HCT116 (cell line): ENCODE measurements at regions not wholly inside any gene's neighbourhood (a gene's known extent, or its start where the extent isn't known, plus 50 kb on each side); places are given as distances from the start of the nearest gene placed in this dataset.

Experiments
- EZH2 ChIP-seq: fragments of 200-600 bp; sonication (generic); IDR thresholded peaks from 2 replicates; pipeline ENCODE4 v1.6.1; 2017; ENCODE audit warnings: antibody characterized with exemption, mixed run types
- EZH2phosphoT487 ChIP-seq: fragments of 200-600 bp; IDR thresholded peaks from 2 replicates; pipeline ENCODE4 v1.6.1; 2018; ENCODE audit warnings: antibody characterized with exemption, borderline replicate concordance
- FOSL1 ChIP-seq: IDR thresholded peaks from 2 replicates; pipeline ENCODE4 v1.6.1; 2012; ENCODE audit warnings: low read depth
- POLR2A ChIP-seq: IDR thresholded peaks from 2 replicates; pipeline ENCODE4 v1.7.0; 2011; ENCODE audit warnings: borderline replicate concordance; ENCODE audit not compliant: insufficient read depth, insufficient read length; ENCODE audit errors: extremely low read depth
- SIN3A ChIP-seq: IDR thresholded peaks from 2 replicates; pipeline ENCODE4 v1.6.1; 2012; ENCODE audit warnings: low read depth
- SP1 ChIP-seq: IDR thresholded peaks from 2 replicates; pipeline ENCODE4 v1.6.1; 2012; ENCODE audit warnings: low read depth
- SRF ChIP-seq: IDR thresholded peaks from 2 replicates; pipeline ENCODE4 v1.6.1; 2012; ENCODE audit warnings: low read depth
- YY1 ChIP-seq: IDR thresholded peaks from 2 replicates; pipeline ENCODE4 v1.6.1; 2011; ENCODE audit warnings: low read length, low read depth, moderate library complexity, mild to moderate bottlenecking; ENCODE audit not compliant: insufficient replicate concordance; ENCODE audit errors: extremely low read depth
- TF ChIP-seq, protein P1 (sequence below): IDR thresholded peaks from 2 replicates; pipeline ENCODE4 v1.6.1; 2012; ENCODE audit warnings: low read depth
- TF ChIP-seq, protein P2 (sequence below), 3 experiments: fragments of 200-600 bp in 1 of 3; sonication (generic) in 1 of 3; IDR thresholded peaks in 2 of 3; conservative IDR thresholded peaks in 1 of 3; 2 replicates each; pipeline ENCODE4 v1.5.1; 2012 to 2017; ENCODE audit warnings: low read depth in 2 of 3, low read length in 2 of 3, antibody characterized with exemption in 1 of 3, borderline replicate concordance in 1 of 3, control low read depth in 1 of 3, mild to moderate bottlenecking in 1 of 3, mixed read lengths in 1 of 3, mixed run types in 1 of 3, moderate library complexity in 1 of 3; ENCODE audit not compliant: insufficient read depth in 1 of 3
- TF ChIP-seq, protein P3 (sequence below): IDR thresholded peaks from 2 replicates; pipeline ENCODE4 v1.6.1; 2012

DNA sequence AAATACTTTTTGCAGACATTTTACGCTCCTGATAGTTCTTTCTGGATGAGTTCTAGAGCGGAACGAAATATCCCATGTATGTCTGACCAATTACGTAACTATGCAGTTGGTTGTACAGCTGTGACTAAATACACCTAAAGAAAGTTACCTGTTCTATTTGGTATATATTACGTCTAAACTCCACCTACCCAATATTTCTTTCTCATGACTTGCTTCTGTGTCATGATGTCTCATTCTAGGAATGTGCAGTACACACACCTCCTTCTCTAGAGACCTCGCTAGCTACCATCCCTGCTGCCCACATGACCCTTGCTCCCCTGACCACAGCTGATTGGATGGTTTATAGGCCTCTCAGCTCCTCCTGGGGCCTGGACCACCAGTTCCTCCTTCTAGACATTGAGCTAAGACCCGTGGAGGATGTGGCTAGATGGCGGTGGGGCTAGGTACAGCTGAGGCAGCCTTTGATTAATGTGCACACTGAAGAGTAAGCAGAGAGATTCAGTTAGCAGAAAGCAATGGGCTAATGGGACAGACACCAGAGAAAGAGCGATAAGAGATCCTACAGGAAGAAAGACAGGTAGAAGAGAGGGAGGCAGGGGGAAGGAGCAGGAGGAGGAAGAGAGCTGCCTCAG, 422.1 kb downstream of the COG6 start:
- no peak for TF ChIP-seq FOSL1
- no peak for TF ChIP-seq EZH2phosphoT487
- TF ChIP-seq, protein P1, sequence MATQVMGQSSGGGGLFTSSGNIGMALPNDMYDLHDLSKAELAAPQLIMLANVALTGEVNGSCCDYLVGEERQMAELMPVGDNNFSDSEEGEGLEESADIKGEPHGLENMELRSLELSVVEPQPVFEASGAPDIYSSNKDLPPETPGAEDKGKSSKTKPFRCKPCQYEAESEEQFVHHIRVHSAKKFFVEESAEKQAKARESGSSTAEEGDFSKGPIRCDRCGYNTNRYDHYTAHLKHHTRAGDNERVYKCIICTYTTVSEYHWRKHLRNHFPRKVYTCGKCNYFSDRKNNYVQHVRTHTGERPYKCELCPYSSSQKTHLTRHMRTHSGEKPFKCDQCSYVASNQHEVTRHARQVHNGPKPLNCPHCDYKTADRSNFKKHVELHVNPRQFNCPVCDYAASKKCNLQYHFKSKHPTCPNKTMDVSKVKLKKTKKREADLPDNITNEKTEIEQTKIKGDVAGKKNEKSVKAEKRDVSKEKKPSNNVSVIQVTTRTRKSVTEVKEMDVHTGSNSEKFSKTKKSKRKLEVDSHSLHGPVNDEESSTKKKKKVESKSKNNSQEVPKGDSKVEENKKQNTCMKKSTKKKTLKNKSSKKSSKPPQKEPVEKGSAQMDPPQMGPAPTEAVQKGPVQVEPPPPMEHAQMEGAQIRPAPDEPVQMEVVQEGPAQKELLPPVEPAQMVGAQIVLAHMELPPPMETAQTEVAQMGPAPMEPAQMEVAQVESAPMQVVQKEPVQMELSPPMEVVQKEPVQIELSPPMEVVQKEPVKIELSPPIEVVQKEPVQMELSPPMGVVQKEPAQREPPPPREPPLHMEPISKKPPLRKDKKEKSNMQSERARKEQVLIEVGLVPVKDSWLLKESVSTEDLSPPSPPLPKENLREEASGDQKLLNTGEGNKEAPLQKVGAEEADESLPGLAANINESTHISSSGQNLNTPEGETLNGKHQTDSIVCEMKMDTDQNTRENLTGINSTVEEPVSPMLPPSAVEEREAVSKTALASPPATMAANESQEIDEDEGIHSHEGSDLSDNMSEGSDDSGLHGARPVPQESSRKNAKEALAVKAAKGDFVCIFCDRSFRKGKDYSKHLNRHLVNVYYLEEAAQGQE = no peak
- TF ChIP-seq, protein P2, sequence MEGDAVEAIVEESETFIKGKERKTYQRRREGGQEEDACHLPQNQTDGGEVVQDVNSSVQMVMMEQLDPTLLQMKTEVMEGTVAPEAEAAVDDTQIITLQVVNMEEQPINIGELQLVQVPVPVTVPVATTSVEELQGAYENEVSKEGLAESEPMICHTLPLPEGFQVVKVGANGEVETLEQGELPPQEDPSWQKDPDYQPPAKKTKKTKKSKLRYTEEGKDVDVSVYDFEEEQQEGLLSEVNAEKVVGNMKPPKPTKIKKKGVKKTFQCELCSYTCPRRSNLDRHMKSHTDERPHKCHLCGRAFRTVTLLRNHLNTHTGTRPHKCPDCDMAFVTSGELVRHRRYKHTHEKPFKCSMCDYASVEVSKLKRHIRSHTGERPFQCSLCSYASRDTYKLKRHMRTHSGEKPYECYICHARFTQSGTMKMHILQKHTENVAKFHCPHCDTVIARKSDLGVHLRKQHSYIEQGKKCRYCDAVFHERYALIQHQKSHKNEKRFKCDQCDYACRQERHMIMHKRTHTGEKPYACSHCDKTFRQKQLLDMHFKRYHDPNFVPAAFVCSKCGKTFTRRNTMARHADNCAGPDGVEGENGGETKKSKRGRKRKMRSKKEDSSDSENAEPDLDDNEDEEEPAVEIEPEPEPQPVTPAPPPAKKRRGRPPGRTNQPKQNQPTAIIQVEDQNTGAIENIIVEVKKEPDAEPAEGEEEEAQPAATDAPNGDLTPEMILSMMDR (IDR thresholded peaks at IDR 0.05 in 2 of 3, conservative IDR thresholded peaks at IDR 0.05 in 1 of 3; ENCODE audit: borderline replicate concordance in 1 of 3, insufficient read depth in 1 of 3, low read depth in 2 of 3, low read length in 2 of 3) = no peak
- no peak for TF ChIP-seq SP1
- TF ChIP-seq, protein P3, sequence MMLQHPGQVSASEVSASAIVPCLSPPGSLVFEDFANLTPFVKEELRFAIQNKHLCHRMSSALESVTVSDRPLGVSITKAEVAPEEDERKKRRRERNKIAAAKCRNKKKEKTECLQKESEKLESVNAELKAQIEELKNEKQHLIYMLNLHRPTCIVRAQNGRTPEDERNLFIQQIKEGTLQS = no peak
- no peak for TF ChIP-seq POLR2A
- TF ChIP-seq EZH2 = no peak
- TF ChIP-seq SRF = no peak
- TF ChIP-seq YY1 = no peak
- no peak for TF ChIP-seq SIN3A
